ENCODE measurements at regions not wholly inside any gene's neighbourhood (a gene's known extent, or its start where the extent isn't known, plus 50 kb on each side); places are given as distances from the start of the nearest gene placed in this dataset.

DNA sequence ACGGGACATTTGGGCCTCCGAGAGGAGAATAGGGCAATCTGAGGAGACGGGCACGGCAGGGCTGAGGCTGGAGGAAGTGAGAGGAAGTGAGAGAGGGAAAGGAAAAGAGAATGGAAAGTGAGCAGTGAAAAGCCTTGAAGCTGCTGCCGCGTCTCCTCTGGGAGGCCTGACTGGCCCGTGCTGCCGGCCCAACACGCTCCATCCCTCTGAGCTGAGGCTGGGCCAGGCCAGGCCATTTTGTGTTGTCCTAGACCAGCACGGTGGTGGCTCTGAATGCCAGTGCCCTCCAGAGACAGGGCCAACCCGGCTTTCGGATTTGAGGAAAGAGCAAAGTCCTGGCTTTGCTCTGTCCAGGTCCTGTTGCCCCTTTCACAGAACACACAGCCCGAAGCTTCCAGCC lies 361.1 kb upstream of the SHH start:
- TF ChIP-seq, protein P1, sequence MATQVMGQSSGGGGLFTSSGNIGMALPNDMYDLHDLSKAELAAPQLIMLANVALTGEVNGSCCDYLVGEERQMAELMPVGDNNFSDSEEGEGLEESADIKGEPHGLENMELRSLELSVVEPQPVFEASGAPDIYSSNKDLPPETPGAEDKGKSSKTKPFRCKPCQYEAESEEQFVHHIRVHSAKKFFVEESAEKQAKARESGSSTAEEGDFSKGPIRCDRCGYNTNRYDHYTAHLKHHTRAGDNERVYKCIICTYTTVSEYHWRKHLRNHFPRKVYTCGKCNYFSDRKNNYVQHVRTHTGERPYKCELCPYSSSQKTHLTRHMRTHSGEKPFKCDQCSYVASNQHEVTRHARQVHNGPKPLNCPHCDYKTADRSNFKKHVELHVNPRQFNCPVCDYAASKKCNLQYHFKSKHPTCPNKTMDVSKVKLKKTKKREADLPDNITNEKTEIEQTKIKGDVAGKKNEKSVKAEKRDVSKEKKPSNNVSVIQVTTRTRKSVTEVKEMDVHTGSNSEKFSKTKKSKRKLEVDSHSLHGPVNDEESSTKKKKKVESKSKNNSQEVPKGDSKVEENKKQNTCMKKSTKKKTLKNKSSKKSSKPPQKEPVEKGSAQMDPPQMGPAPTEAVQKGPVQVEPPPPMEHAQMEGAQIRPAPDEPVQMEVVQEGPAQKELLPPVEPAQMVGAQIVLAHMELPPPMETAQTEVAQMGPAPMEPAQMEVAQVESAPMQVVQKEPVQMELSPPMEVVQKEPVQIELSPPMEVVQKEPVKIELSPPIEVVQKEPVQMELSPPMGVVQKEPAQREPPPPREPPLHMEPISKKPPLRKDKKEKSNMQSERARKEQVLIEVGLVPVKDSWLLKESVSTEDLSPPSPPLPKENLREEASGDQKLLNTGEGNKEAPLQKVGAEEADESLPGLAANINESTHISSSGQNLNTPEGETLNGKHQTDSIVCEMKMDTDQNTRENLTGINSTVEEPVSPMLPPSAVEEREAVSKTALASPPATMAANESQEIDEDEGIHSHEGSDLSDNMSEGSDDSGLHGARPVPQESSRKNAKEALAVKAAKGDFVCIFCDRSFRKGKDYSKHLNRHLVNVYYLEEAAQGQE (IDR thresholded peaks at IDR 0.05; ENCODE audit: borderline replicate concordance), result no peak
- TF ChIP-seq SMC3 (conservative IDR thresholded peaks at IDR 0.05; ENCODE audit: poor library complexity), result no peak
- TF ChIP-seq, protein P2, sequence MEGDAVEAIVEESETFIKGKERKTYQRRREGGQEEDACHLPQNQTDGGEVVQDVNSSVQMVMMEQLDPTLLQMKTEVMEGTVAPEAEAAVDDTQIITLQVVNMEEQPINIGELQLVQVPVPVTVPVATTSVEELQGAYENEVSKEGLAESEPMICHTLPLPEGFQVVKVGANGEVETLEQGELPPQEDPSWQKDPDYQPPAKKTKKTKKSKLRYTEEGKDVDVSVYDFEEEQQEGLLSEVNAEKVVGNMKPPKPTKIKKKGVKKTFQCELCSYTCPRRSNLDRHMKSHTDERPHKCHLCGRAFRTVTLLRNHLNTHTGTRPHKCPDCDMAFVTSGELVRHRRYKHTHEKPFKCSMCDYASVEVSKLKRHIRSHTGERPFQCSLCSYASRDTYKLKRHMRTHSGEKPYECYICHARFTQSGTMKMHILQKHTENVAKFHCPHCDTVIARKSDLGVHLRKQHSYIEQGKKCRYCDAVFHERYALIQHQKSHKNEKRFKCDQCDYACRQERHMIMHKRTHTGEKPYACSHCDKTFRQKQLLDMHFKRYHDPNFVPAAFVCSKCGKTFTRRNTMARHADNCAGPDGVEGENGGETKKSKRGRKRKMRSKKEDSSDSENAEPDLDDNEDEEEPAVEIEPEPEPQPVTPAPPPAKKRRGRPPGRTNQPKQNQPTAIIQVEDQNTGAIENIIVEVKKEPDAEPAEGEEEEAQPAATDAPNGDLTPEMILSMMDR (IDR thresholded peaks at IDR 0.05; ENCODE audit: poor library complexity, severe bottlenecking), result no peak
- no peak for TF ChIP-seq TAF1 (IDR thresholded peaks at IDR 0.05; ENCODE audit: low read depth)
- TF ChIP-seq EZH2 (IDR thresholded peaks at IDR 0.05; ENCODE audit: borderline replicate concordance, insufficient read depth, low read length, poor library complexity, severe bottlenecking), result no peak
- no peak for TF ChIP-seq EP300 (conservative IDR thresholded peaks at IDR 0.05; ENCODE audit: poor library complexity, severe bottlenecking)
- TF ChIP-seq RAD21 (conservative IDR thresholded peaks at IDR 0.05), result no peak
- TF ChIP-seq MXI1 (conservative IDR thresholded peaks at IDR 0.05; ENCODE audit: poor library complexity, severe bottlenecking), result no peak
- Histone ChIP-seq H3K27me3 (ENCODE audit: insufficient read depth, low read depth, low read length) (no peaks in the 10 kb centered on the region), H3K9me2 (ENCODE audit: insufficient read depth, low read length) (no peaks in the 10 kb centered on the region), H2AFZ (ENCODE audit: low read depth, low read length) (no peak overlapping the region), H3K27ac (ENCODE audit: low read length) (no peak overlapping the region), H4K20me1 (ENCODE audit: insufficient read depth) (no peaks in the 10 kb centered on the region), H3K9ac (ENCODE audit: low read length) (no peak overlapping the region), H3K79me2 (replicated peaks; ENCODE audit: insufficient read depth, low read length) (no peaks in the 10 kb centered on the region), H3K4me2 (ENCODE audit: low read length) (no peak overlapping the region), H3K9me3 (ENCODE audit: low read length) (no peaks in the 10 kb centered on the region), H3K4me3 (ENCODE audit: low read length) (no peak overlapping the region), H3F3A (ENCODE audit: insufficient read depth, low read length, poor library complexity, severe bottlenecking) (no peaks in the 10 kb centered on the region), H3K36me3 (ENCODE audit: insufficient read depth, low read length) (no peaks in the 10 kb centered on the region)

DNA sequence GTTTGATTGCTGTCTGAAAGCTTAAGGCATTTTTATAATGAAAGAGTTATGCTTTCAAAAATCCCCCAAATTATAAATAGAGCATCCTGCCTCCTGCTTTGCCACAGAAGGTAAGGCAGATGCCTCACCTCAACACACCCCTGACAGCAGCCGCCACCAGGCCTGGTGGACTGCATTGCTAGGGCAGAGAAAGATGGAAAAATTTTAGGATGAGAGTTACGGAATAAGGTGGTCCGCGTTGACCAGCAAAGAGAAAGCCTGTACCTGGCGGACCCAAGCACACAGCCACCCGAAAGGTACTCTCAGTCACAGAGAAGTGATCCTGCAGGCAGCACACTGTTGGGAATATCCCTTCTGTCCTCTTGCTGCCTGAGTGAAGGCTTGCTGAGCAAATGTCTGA lies 360.4 kb upstream of the SHH start:
- Histone ChIP-seq H3K9me3 (ENCODE audit: low read length) (no peaks in the 10 kb centered on the region), H3K79me2 (replicated peaks; ENCODE audit: insufficient read depth, low read length) (no peaks in the 10 kb centered on the region), H2AFZ (ENCODE audit: low read depth, low read length) (no peak overlapping the region), H3K36me3 (ENCODE audit: insufficient read depth, low read length) (no peaks in the 10 kb centered on the region), H3K27ac (ENCODE audit: low read length) (no peak overlapping the region), H3K4me2 (ENCODE audit: low read length) (no peak overlapping the region), H3K9ac (ENCODE audit: low read length) (no peak overlapping the region), H3F3A (ENCODE audit: insufficient read depth, low read length, poor library complexity, severe bottlenecking) (no peaks in the 10 kb centered on the region), H3K4me3 (ENCODE audit: low read length) (no peak overlapping the region), H3K9me2 (ENCODE audit: insufficient read depth, low read length) (no peaks in the 10 kb centered on the region), H4K20me1 (ENCODE audit: insufficient read depth) (no peaks in the 10 kb centered on the region), H3K27me3 (ENCODE audit: insufficient read depth, low read depth, low read length) (no peaks in the 10 kb centered on the region)
- TF ChIP-seq POLR2AphosphoS5 (IDR thresholded peaks at IDR 0.05) (no peak), TAF1 (IDR thresholded peaks at IDR 0.05; ENCODE audit: low read depth) (no peak), RAD21 (conservative IDR thresholded peaks at IDR 0.05) (no peak), EP300 (conservative IDR thresholded peaks at IDR 0.05; ENCODE audit: poor library complexity, severe bottlenecking) (no peak), MXI1 (conservative IDR thresholded peaks at IDR 0.05; ENCODE audit: poor library complexity, severe bottlenecking) (no peak), SMC3 (conservative IDR thresholded peaks at IDR 0.05; ENCODE audit: poor library complexity) (no peak), EZH2 (IDR thresholded peaks at IDR 0.05; ENCODE audit: borderline replicate concordance, insufficient read depth, low read length, poor library complexity, severe bottlenecking) (no peak)
- TF ChIP-seq, protein P2 (IDR thresholded peaks at IDR 0.05; ENCODE audit: poor library complexity, severe bottlenecking), result no peak
- TF ChIP-seq, protein P1 (IDR thresholded peaks at IDR 0.05; ENCODE audit: borderline replicate concordance), result no peak

All from neural cell (in vitro differentiated cells).